ENCODE measurements at regions not wholly inside any gene's neighbourhood (a gene's known extent, or its start where the extent isn't known, plus 50 kb on each side); places are given as distances from the start of the nearest gene placed in this dataset.

- no peaks in the 10 kb centered on the region for H4K20me1 ChIP-seq (ENCODE audit: insufficient read depth, low read length)
- no peak overlapping the region for H3K4me3 ChIP-seq (ENCODE audit: low read depth, low read length, poor library complexity, severe bottlenecking)
- ChIA-PET CTCF (ENCODE audit: unreplicated experiment) (no interaction called here), POLR2A (no interaction called here)
- H3K27ac ChIP-seq (ENCODE audit: low read depth, low read length, poor library complexity, severe bottlenecking) = no peak overlapping the region
- no peak for TF ChIP-seq EZH2phosphoT487 (IDR thresholded peaks at IDR 0.05; ENCODE audit: borderline replicate concordance, low read depth, low read length)
- TF ChIP-seq CTCF (conservative IDR thresholded peaks at IDR 0.05; ENCODE audit: low read length) = no peak
- H3K9me3 ChIP-seq (ENCODE audit: low read length) = no peaks in the 10 kb centered on the region
- H3K36me3 ChIP-seq (ENCODE audit: insufficient read depth, low read length) = no peaks in the 10 kb centered on the region
- H3K4me1 ChIP-seq (ENCODE audit: insufficient read depth, low read length, poor library complexity, severe bottlenecking) = no peaks in the 10 kb centered on the region
- no peaks in the 10 kb centered on the region for H3K79me2 ChIP-seq (ENCODE audit: insufficient read depth, low read depth, low read length)
- no peak for DNase-seq (ENCODE audit: low spot score)
- no TSS peak for BruUV-seq (replicated peaks)
- intact Hi-C loops (cut with micrococcal nuclease; ENCODE audit: unreplicated experiment) = no loop called here
- H2AFZ ChIP-seq (ENCODE audit: low read length) = no peak overlapping the region
- H3K4me2 ChIP-seq (ENCODE audit: low read length) = no peak overlapping the region
- H3K9me2 ChIP-seq (ENCODE audit: insufficient read depth, low read length) = no peaks in the 10 kb centered on the region
Measured at GRCh38 chr3:159221335-159221734, 419.5 kb downstream of the MFSD1 start.

GRCh38 chr3:159229116-159229680, 427.3 kb downstream of the MFSD1 start:
- DNase-seq (ENCODE audit: low spot score) = no peak
- POLR2A ChIA-PET = no interaction called here
- intact Hi-C loops (cut with micrococcal nuclease; ENCODE audit: unreplicated experiment) = no loop called here
- no peaks in the 10 kb centered on the region for H3K9me3 ChIP-seq (ENCODE audit: low read length)
- CTCF ChIA-PET (ENCODE audit: unreplicated experiment) = no interaction called here
- no peaks in the 10 kb centered on the region for H3K9me2 ChIP-seq (ENCODE audit: insufficient read depth, low read length)
- H3K79me2 ChIP-seq (ENCODE audit: insufficient read depth, low read depth, low read length) = no peaks in the 10 kb centered on the region
- H3K4me2 ChIP-seq (ENCODE audit: low read length) = no peak overlapping the region
- no peak overlapping the region for H2AFZ ChIP-seq (ENCODE audit: low read length)
- H3K36me3 ChIP-seq (ENCODE audit: insufficient read depth, low read length) = no peaks in the 10 kb centered on the region
- H4K20me1 ChIP-seq (ENCODE audit: insufficient read depth, low read length) = no peaks in the 10 kb centered on the region
- BruUV-seq (replicated peaks) = no TSS peak
- no peak overlapping the region for H3K4me3 ChIP-seq (ENCODE audit: low read depth, low read length, poor library complexity, severe bottlenecking)
- H3K27ac ChIP-seq (ENCODE audit: low read depth, low read length, poor library complexity, severe bottlenecking) = no peak overlapping the region
- TF ChIP-seq CTCF (conservative IDR thresholded peaks at IDR 0.05; ENCODE audit: low read length) (no peak), EZH2phosphoT487 (IDR thresholded peaks at IDR 0.05; ENCODE audit: borderline replicate concordance, low read depth, low read length) (no peak)
- H3K4me1 ChIP-seq (ENCODE audit: insufficient read depth, low read length, poor library complexity, severe bottlenecking) = no peaks in the 10 kb centered on the region

- Histone ChIP-seq H3K4me2 (ENCODE audit: low read length) (no peak overlapping the region), H3K9me3 (ENCODE audit: low read length) (no peaks in the 10 kb centered on the region), H4K20me1 (ENCODE audit: insufficient read depth, low read length) (no peaks in the 10 kb centered on the region), H3K36me3 (ENCODE audit: insufficient read depth, low read length) (no peaks in the 10 kb centered on the region), H3K9me2 (ENCODE audit: insufficient read depth, low read length) (no peaks in the 10 kb centered on the region), H3K4me3 (ENCODE audit: low read depth, low read length, poor library complexity, severe bottlenecking) (no peak overlapping the region), H2AFZ (ENCODE audit: low read length) (no peak overlapping the region), H3K79me2 (ENCODE audit: insufficient read depth, low read depth, low read length) (no peaks in the 10 kb centered on the region), H3K4me1 (ENCODE audit: insufficient read depth, low read length, poor library complexity, severe bottlenecking) (no peaks in the 10 kb centered on the region), H3K27ac (ENCODE audit: low read depth, low read length, poor library complexity, severe bottlenecking) (no peak overlapping the region)
- ChIA-PET POLR2A (no interaction called here), CTCF (ENCODE audit: unreplicated experiment) (no interaction called here)
- no TSS peak for BruUV-seq (replicated peaks)
- no peak for DNase-seq (ENCODE audit: low spot score)
- intact Hi-C loops (cut with micrococcal nuclease; ENCODE audit: unreplicated experiment) = no loop called here
- TF ChIP-seq CTCF (conservative IDR thresholded peaks at IDR 0.05; ENCODE audit: low read length) (no peak), EZH2phosphoT487 (IDR thresholded peaks at IDR 0.05; ENCODE audit: borderline replicate concordance, low read depth, low read length) (no peak)
Measured at GRCh38 chr3:159232966-159233365, 431.1 kb downstream of the MFSD1 start.

Data from OCI-LY7 (cell line).